ENCODE measurements at regions not wholly inside any gene's neighbourhood (a gene's known extent, or its start where the extent isn't known, plus 50 kb on each side); places are given as distances from the start of the nearest gene placed in this dataset.

- no peak for TF ChIP-seq EZH2 (IDR thresholded peaks at IDR 0.05; ENCODE audit: insufficient read depth, poor library complexity, severe bottlenecking)
- no peak for TF ChIP-seq EZH2phosphoT487 (IDR thresholded peaks at IDR 0.05; ENCODE audit: insufficient read depth, low read depth)
These were observed 879.9 kb downstream of the TUSC7 start for GRCh38 chr3:117589454-117589853.

Data from GM23248 (cell line).